Adipose tissue (tissue), 3 donors: ENCODE measurements at regions not wholly inside any gene's neighbourhood (a gene's known extent, or its start where the extent isn't known, plus 50 kb on each side); places are given as distances from the start of the nearest gene placed in this dataset.

ENCODE experiments used
- H3K27ac ChIP-seq: one replicate; pipeline ENCODE4 v1.5.1; 2013; ENCODE audit warnings: low read depth, low read length
- WGBS, 3 donors: extraction: QIAGEN DNeasy Blood & Tissue Kit; methylation state at CpG; one replicate each; pipeline ENCODE4 v1.1.7; 2013; 5-methylcytosine and 5-hydroxymethylcytosine counted together
- donor health status: healthy with polysubstance abuse.
- donor health status: Bipolar disorder and iron deficiency.
- donor health status: healthy.

- 69 to 81% (median 78%) methylated on average over 4 of the region's 4 CpGs for WGBS, 3 donors
- no peak overlapping the region for H3K27ac ChIP-seq
Observed at GRCh38 chr7:25279705-25280104, 51.4 kb upstream of the NPVF start.

DNA sequence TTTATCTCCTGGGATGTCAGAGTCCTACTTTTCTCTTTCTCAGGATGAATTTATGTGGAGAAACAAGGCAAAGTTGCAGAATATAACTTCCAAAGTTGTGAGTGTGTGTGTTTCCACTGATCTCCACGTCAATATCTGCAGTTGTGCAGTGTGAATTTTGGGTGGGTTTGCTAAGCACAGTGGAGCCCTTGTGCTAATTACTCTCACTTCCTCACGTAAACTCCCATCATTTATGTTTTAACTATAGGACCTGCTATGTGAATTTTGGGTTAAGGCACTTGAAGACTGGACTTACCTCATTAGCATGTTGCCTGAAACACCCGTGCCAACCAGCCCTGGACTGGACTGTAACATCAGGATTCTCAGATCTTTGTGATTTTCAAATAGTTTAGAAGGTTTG lies 51.9 kb upstream of the NPVF start:
- 85 to 90% (median 89%) methylated on average over 3 of the region's 3 CpGs for WGBS, 3 donors
- H3K27ac ChIP-seq, result no peak overlapping the region

DNA sequence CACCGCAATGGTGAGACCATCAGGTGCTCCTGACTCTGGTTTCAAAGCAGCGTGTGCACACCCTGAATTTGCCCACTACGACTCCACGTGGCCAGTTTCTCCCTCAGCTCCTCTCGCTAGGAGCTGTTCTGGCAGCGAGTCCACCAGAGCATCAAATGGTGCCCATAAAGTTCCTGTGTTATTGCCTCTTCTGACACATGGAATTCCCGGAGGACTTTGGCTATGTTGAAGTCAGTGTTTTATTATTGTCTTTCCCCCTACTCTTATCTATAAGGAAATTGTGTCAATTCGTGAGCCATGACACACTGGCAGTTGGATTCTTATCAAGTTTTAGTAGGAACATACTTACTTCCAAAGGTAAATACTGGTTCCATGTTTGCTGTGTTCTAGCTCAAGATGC lies 53.9 kb upstream of the NPVF start:
- no peak overlapping the region for H3K27ac ChIP-seq
- WGBS, 3 donors, result 83 to 89% (median 84%) methylated on average over 8 of the region's 8 CpGs

GRCh38 chr7:25286756-25287155 lies 58.5 kb upstream of the NPVF start:
- no peak overlapping the region for H3K27ac ChIP-seq

- no peak overlapping the region for H3K27ac ChIP-seq
- WGBS, 3 donors, result 86 to 93% (median 87%) methylated on average over 6 of the region's 6 CpGs
Observed at GRCh38 chr7:25287291-25287690, 59.0 kb upstream of the NPVF start.

DNA sequence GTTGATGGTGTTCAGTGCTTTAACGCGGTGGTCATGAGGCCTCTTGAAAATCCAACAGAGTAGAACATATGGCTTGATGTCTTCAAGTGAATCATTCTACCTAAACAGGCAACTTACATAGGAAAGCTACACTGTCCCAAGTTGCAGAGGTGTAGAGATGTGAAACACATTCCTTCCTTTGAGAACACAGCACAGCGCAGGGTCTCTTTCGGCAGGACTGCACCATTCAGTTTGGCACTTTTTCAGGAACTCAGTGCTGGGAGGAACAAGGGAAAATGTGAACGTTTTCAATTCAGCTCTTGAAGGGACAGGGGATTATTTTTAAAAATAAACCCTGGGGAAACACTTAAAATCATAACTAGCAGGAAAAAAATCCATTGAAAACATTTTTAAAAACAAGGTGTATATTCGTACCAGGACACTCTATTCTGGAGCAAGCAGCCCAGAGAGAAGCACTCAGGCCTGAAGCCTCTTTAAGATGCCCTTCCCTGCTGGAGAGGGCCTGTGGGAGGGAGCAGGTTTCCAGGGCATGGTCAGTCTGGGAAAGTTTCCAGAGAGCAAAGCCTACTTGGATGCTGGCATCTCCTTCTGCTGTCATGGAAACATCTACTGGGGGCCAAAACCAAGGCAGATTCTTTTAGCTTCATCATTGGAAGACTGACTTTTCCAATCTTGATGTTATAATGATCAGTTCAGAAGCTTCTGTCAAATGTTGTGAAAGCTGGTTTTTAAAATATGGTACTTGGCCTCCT lies 60.4 kb upstream of the NPVF start:
- H3K27ac ChIP-seq, result no peak overlapping the region
- 79 to 83% (median 81%) methylated on average over 6 of the region's 6 CpGs for WGBS, 3 donors

GRCh38 chr7:25289518-25289917 lies 61.2 kb upstream of the NPVF start:
- no peak overlapping the region for H3K27ac ChIP-seq
- WGBS, 3 donors, result 56 to 69% (median 59%) methylated on average over 1 of the region's 1 CpG

- 58 to 96% (median 80%) methylated on average over 3 of the region's 3 CpGs for WGBS, 3 donors
- H3K27ac ChIP-seq, result no peak overlapping the region
Observed at GRCh38 chr7:25294624-25295023, 66.3 kb upstream of the NPVF start.

DNA sequence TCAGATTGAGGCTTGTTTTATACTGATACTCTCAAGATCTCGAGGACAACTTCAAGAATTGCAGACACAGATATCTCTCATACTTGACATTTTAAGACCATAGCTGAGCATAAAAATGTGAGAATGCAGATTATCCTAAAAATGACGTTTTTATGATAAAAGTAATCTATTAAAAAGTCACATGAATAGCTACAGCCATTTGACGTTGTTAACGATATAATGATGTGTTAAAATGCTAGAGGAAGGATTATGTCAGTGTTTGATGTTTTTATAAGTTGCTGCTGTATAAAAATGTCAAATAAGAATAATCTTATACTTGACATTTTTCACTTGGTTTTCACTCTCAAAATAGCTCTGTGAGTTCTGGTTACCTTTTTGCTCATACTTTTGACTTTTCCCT lies 67.1 kb upstream of the NPVF start:
- WGBS, 3 donors, result 69 to 72% (median 71%) methylated on average over 4 of the region's 4 CpGs
- H3K27ac ChIP-seq, result no peak overlapping the region

DNA sequence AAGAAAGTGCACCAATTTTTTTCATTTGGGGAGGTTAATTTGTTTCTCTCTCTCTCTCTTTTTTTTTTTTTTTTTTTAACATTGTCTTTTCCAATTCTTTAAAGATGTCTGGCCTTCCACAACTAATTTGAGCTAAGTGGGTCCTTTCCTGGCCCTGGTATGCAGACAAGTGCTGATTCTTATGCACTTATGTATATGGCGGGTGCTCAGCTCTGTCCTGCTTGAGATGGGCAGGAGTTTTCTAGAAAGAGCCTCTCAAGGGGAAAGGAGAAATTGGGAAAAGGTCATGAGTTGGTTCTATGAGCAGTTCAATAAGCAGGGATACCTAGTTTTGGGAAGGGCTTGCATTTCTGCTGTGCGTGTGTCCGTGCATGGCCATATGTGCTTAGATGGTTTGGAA lies 67.8 kb upstream of the NPVF start:
- H3K27ac ChIP-seq, result no peak overlapping the region
- WGBS, 3 donors, result 96 to 98% (median 96%) methylated on average over 3 of the region's 3 CpGs

DNA sequence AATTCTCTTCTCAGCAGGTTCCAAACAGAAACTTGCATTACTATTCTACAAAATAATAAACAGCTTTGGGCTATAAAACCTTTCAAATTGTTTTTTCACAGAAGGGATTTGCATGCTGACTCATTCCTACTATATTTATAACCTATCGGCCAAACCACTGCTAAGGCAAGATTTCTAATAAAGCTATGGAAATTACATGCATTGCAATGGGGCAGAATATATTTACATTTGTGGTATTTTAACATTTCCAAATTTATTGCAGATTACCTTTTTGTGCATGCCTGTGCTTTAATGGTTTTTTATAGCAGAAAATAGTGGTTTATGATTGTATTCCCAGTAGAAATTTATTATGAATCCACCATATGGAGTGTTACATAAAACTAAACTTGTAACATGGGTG lies 69.0 kb upstream of the NPVF start:
- 81 to 92% (median 87%) methylated on average over 1 of the region's 1 CpG for WGBS, 3 donors
- no peak overlapping the region for H3K27ac ChIP-seq

DNA sequence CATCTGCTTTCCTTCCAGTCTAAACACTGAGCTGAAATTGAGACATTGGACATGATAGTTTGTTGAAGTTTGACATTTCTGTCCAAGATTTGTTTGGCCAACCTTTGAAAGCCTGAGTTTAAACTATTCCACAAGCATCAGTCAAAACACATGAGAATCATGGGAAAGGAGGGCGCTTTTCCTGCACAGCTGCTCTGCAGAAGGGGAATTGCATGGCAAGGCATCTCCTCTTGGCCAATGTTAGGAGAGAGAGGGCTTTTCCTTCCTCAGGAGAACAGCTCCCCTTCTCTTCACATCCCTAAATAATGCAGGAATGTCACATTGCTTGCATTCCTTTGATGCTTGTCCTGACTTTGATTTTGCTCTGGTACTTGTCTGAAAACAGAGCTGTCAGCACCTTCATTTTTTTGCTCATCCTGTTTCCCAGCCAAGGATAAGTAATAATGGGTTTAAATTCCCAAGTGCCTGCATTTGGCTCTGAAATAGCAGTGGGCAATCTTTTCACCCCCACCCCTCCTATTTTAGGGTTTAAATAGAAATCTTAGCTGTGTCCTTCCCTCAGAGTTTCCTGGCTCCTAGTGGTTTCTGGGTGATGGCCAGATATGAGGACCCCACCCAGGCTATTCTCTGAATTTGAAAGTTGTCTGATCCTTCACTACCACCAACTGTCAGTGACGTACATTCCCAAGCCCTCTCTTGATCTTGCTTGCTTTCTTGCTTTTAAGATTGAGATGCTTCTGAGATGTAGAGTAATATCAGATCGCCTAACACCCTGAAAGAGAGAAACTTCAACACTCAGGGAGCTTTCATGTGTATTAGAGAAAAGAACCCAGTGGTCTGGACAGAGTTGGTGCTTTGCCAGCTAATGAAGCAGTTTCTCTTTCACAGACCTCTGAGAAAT lies 75.2 kb upstream of the NPVF start:
- 56 to 62% (median 57%) methylated on average over 3 of the region's 3 CpGs for WGBS, 3 donors
- H3K27ac ChIP-seq, result no peak overlapping the region

DNA sequence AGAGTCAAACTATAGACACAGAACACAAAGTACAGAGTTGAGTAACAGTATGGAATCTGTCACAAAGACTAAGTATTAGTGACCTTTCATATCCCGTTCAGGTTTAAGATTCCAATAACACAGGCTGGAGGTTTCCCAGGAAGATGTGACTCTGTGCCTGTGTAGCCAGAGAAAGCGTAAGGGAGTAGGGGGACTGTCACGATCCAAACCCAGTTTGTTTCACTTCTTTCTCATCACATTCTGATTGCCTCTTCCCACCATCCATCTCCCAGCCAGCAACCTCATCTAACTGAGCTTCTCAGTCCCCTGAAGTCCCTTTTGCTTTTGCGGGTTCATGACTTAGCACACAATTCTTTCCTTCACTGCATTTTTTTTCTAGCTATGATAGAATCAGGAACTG lies 76.4 kb upstream of the NPVF start:
- no peak overlapping the region for H3K27ac ChIP-seq
- 66 to 80% (median 76%) methylated on average over 4 of the region's 4 CpGs for WGBS, 3 donors

GRCh38 chr7:25305831-25306230 lies 77.5 kb upstream of the NPVF start:
- 72 to 92% (median 91%) methylated on average over 1 of the region's 1 CpG for WGBS, 3 donors
- H3K27ac ChIP-seq, result no peak overlapping the region

- no peak overlapping the region for H3K27ac ChIP-seq
- WGBS, 3 donors, result 92 to 100% (median 97%) methylated on average over 1 of the region's 1 CpG
Observed at GRCh38 chr7:25307624-25308023, 79.3 kb upstream of the NPVF start.

- H3K27ac ChIP-seq, result no peak overlapping the region
- WGBS, 3 donors, result 92 to 94% (median 94%) methylated on average over 4 of the region's 4 CpGs
Observed at GRCh38 chr7:25308246-25308645, 80.0 kb upstream of the NPVF start.

- H3K27ac ChIP-seq, result no peak overlapping the region
Observed at GRCh38 chr7:25308906-25309705, 80.8 kb upstream of the NPVF start.

GRCh38 chr7:25310896-25311295 lies 82.6 kb upstream of the NPVF start:
- H3K27ac ChIP-seq, result no peak overlapping the region

More at GRCh38 chr7:25308906-25309705, 80.8 kb upstream of the NPVF start:
- 29 to 72% (median 57%) methylated on average over 6 of the region's 6 CpGs for WGBS, 3 donors

- no peak overlapping the region for H3K27ac ChIP-seq
- WGBS, 3 donors, result 89 to 95% (median 90%) methylated on average over 1 of the region's 1 CpG
Observed at GRCh38 chr7:25311346-25311745, 83.1 kb upstream of the NPVF start.
